Keratinocyte (primary cell): ENCODE measurements at regions not wholly inside any gene's neighbourhood (a gene's known extent, or its start where the extent isn't known, plus 50 kb on each side); places are given as distances from the start of the nearest gene placed in this dataset.

Experiments
- EZH2 ChIP-seq: IDR thresholded peaks from one replicate; pipeline ENCODE4 v1.6.1; 2012; ENCODE audit warnings: inconsistent platforms, mild to moderate bottlenecking, low read length, moderate library complexity
- TF ChIP-seq, protein P1 (sequence below), 3 experiments: IDR thresholded peaks in 1 of 3; conservative IDR thresholded peaks in 1 of 3; optimal IDR thresholded peaks in 1 of 3; 2 replicates in 2 of 3; 3 replicates in 1 of 3; pipeline versions ENCODE3 to v1.5.1; 2011; ENCODE audit warnings: low read length in 3 of 3, mild to moderate bottlenecking in 3 of 3, moderate library complexity in 2 of 3, control low read depth in 1 of 3, inconsistent platforms in 1 of 3; ENCODE audit not compliant: insufficient read depth in 2 of 3; ENCODE audit errors: extremely low read depth in 1 of 3

DNA sequence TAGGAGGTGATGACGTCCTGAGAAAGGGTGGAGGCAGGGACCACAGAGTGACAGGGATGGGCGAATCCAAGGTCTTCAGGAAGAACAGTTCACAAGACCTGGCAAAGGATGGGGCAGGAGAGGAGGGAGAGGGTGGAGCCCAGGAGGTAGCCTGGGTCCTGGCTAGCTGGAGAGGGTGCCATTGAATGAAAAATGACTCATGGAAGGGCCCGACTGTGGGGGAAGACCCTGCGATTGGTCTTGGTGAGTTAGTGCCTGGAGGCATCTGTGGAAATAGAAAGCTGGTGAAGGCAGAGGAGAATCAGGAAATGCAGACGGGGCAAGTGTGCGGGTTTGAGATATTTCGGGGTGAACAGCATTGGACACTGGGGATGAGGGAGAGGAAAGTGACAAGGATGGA is 60.3 kb upstream of the SLC45A1 start:
- TF ChIP-seq, protein P1, sequence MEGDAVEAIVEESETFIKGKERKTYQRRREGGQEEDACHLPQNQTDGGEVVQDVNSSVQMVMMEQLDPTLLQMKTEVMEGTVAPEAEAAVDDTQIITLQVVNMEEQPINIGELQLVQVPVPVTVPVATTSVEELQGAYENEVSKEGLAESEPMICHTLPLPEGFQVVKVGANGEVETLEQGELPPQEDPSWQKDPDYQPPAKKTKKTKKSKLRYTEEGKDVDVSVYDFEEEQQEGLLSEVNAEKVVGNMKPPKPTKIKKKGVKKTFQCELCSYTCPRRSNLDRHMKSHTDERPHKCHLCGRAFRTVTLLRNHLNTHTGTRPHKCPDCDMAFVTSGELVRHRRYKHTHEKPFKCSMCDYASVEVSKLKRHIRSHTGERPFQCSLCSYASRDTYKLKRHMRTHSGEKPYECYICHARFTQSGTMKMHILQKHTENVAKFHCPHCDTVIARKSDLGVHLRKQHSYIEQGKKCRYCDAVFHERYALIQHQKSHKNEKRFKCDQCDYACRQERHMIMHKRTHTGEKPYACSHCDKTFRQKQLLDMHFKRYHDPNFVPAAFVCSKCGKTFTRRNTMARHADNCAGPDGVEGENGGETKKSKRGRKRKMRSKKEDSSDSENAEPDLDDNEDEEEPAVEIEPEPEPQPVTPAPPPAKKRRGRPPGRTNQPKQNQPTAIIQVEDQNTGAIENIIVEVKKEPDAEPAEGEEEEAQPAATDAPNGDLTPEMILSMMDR (optimal IDR thresholded peaks at IDR 0.05 in 1 of 3, IDR thresholded peaks at IDR 0.05 in 1 of 3, conservative IDR thresholded peaks at IDR 0.05 in 1 of 3; ENCODE audit: extremely low read depth in 1 of 3, insufficient read depth in 2 of 3, low read length in 3 of 3), result no peak
- no peak for TF ChIP-seq EZH2
